ENCODE measurements at regions not wholly inside any gene's neighbourhood (a gene's known extent, or its start where the extent isn't known, plus 50 kb on each side); places are given as distances from the start of the nearest gene placed in this dataset.

DNA sequence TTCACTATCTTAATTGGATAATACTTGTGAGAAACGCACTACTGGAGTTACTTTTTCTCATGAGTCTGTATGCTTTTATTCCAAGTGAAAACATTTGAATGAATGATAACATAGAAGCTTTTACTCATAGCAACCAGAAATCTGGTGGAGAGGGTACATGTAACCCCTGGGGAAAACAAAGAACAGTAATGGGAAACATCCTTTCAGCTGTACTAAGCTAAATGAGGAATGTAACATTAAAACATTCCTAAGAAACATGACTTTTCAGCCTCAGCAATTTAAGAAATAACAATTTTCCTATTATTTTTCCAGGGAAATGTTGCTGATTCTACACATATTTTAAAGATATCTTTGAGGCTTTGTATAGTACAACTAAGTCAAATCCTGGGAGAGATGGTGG lies 97.2 kb upstream of the CEP126 start (continued):
- no peak for TF ChIP-seq FOXK1 (CRISPR knock-in tag; IDR thresholded peaks at IDR 0.05; ENCODE audit: borderline replicate concordance)
- TF ChIP-seq, protein P1, sequence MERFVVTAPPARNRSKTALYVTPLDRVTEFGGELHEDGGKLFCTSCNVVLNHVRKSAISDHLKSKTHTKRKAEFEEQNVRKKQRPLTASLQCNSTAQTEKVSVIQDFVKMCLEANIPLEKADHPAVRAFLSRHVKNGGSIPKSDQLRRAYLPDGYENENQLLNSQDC (CRISPR knock-in tag; IDR thresholded peaks at IDR 0.05), result no peak
- no peak for TF ChIP-seq ZKSCAN1 (IDR thresholded peaks at IDR 0.05; ENCODE audit: low read depth, low read length)

DNA sequence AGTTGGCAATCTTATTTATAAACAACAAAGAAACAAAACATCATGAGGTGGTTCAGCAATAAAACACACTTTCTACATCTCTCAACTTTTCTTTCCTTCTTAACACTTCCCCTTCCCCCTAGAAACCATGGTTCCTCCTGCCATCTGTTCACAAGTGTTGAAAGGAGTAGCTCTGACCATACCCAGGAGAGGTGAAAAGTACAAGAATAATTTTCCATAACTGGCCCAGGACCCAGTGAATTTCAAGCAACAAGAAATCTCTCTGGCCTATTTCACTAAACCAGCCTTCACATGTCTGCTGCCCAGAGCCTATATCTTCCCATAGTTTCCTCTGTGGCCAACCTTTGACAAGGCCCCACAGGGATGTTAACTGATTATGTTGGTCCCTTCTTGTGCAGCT lies 98.2 kb upstream of the CEP126 start:
- Histone ChIP-seq H3K4me2 (ENCODE audit: insufficient read depth, low read length) (no peak overlapping the region), H3K9me3 (replicated peaks; ENCODE audit: control insufficient read depth, insufficient read depth, low read depth, low read length) (no peaks in the 10 kb centered on the region), H3K4me1 (replicated peaks in 1 of 2; ENCODE audit: control insufficient read depth in 2 of 2, insufficient read depth in 2 of 2, low read length in 2 of 2) (no peaks in the 10 kb centered on the region), H3K9ac (ENCODE audit: insufficient read depth in 1 of 2, low read depth in 2 of 2, low read length in 2 of 2) (no peak overlapping the region), H3K79me2 (ENCODE audit: control insufficient read depth, insufficient read depth, low read length) (no peaks in the 10 kb centered on the region), H3K27ac (ENCODE audit: extremely low read depth, low read depth, low read length) (no peak overlapping the region), H3K27me3 (ENCODE audit: control insufficient read depth in 2 of 2, insufficient read depth in 2 of 2, low read length in 2 of 2) (no peaks in the 10 kb centered on the region), H2AFZ (ENCODE audit: low read depth, low read length) (no peak overlapping the region), H3K9me1 (ENCODE audit: control insufficient read depth, insufficient read depth, low read length) (no peaks in the 10 kb centered on the region), H3K36me3 (ENCODE audit: control insufficient read depth, insufficient read depth, low read length) (no peaks in the 10 kb centered on the region), H4K20me1 (replicated peaks; ENCODE audit: control insufficient read depth, insufficient read depth, low read length) (no peaks in the 10 kb centered on the region), H3K4me3 (no peak overlapping the region)
- ChIA-PET CTCF (ENCODE audit: low intra/inter-chr PET ratio) (no interaction called here), POLR2A (no interaction called here)
- ATAC-seq (no peak), FAIRE-seq (no peak), DNase-seq (ENCODE audit: extremely low read depth in 1 of 4, low spot score in 3 of 4) (no peak)
- no TSS peak for BruUV-seq (replicated peaks)
- TF ChIP-seq, protein P2, sequence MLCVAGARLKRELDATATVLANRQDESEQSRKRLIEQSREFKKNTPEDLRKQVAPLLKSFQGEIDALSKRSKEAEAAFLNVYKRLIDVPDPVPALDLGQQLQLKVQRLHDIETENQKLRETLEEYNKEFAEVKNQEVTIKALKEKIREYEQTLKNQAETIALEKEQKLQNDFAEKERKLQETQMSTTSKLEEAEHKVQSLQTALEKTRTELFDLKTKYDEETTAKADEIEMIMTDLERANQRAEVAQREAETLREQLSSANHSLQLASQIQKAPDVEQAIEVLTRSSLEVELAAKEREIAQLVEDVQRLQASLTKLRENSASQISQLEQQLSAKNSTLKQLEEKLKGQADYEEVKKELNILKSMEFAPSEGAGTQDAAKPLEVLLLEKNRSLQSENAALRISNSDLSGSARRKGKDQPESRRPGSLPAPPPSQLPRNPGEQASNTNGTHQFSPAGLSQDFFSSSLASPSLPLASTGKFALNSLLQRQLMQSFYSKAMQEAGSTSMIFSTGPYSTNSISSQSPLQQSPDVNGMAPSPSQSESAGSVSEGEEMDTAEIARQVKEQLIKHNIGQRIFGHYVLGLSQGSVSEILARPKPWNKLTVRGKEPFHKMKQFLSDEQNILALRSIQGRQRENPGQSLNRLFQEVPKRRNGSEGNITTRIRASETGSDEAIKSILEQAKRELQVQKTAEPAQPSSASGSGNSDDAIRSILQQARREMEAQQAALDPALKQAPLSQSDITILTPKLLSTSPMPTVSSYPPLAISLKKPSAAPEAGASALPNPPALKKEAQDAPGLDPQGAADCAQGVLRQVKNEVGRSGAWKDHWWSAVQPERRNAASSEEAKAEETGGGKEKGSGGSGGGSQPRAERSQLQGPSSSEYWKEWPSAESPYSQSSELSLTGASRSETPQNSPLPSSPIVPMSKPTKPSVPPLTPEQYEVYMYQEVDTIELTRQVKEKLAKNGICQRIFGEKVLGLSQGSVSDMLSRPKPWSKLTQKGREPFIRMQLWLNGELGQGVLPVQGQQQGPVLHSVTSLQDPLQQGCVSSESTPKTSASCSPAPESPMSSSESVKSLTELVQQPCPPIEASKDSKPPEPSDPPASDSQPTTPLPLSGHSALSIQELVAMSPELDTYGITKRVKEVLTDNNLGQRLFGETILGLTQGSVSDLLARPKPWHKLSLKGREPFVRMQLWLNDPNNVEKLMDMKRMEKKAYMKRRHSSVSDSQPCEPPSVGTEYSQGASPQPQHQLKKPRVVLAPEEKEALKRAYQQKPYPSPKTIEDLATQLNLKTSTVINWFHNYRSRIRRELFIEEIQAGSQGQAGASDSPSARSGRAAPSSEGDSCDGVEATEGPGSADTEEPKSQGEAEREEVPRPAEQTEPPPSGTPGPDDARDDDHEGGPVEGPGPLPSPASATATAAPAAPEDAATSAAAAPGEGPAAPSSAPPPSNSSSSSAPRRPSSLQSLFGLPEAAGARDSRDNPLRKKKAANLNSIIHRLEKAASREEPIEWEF (CRISPR knock-in tag; IDR thresholded peaks at IDR 0.05), result no peak
- TF ChIP-seq ZNF79 (CRISPR knock-in tag; IDR thresholded peaks at IDR 0.05; ENCODE audit: low read depth), result no peak
- no peak for TF ChIP-seq MEIS2 (IDR thresholded peaks at IDR 0.05; ENCODE audit: partially characterized antibody)
- TF ChIP-seq, protein P3, sequence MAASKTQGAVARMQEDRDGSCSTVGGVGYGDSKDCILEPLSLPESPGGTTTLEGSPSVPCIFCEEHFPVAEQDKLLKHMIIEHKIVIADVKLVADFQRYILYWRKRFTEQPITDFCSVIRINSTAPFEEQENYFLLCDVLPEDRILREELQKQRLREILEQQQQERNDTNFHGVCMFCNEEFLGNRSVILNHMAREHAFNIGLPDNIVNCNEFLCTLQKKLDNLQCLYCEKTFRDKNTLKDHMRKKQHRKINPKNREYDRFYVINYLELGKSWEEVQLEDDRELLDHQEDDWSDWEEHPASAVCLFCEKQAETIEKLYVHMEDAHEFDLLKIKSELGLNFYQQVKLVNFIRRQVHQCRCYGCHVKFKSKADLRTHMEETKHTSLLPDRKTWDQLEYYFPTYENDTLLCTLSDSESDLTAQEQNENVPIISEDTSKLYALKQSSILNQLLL (CRISPR knock-in tag; IDR thresholded peaks at IDR 0.05; ENCODE audit: borderline replicate concordance), result no peak
- TF ChIP-seq, protein P4, sequence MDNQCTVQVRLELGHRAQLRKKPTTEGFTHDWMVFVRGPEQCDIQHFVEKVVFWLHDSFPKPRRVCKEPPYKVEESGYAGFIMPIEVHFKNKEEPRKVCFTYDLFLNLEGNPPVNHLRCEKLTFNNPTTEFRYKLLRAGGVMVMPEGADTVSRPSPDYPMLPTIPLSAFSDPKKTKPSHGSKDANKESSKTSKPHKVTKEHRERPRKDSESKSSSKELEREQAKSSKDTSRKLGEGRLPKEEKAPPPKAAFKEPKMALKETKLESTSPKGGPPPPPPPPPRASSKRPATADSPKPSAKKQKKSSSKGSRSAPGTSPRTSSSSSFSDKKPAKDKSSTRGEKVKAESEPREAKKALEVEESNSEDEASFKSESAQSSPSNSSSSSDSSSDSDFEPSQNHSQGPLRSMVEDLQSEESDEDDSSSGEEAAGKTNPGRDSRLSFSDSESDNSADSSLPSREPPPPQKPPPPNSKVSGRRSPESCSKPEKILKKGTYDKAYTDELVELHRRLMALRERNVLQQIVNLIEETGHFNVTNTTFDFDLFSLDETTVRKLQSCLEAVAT (IDR thresholded peaks at IDR 0.05), result no peak
- TF ChIP-seq TEAD4 (IDR thresholded peaks at IDR 0.05; ENCODE audit: low read length), result no peak
- no peak for TF ChIP-seq TEAD4 (CRISPR knock-in tag; IDR thresholded peaks at IDR 0.05; ENCODE audit: borderline replicate concordance)
- TF ChIP-seq, protein P5, sequence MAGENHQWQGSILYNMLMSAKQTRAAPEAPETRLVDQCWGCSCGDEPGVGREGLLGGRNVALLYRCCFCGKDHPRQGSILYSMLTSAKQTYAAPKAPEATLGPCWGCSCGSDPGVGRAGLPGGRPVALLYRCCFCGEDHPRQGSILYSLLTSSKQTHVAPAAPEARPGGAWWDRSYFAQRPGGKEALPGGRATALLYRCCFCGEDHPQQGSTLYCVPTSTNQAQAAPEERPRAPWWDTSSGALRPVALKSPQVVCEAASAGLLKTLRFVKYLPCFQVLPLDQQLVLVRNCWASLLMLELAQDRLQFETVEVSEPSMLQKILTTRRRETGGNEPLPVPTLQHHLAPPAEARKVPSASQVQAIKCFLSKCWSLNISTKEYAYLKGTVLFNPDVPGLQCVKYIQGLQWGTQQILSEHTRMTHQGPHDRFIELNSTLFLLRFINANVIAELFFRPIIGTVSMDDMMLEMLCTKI (IDR thresholded peaks at IDR 0.05; ENCODE audit: partially characterized antibody), result no peak
- no peak for TF ChIP-seq CC2D1A (IDR thresholded peaks at IDR 0.05)
- TF ChIP-seq RHOXF2B (CRISPR knock-in tag; conservative IDR thresholded peaks at IDR 0.05), result no peak
- intact Hi-C loops (cut with micrococcal nuclease) (no loop called here), in situ Hi-C loops (cut with MboI) (no loop called here)

Measured in K562 (cell line).